ENCODE measurements at regions not wholly inside any gene's neighbourhood (a gene's known extent, or its start where the extent isn't known, plus 50 kb on each side); places are given as distances from the start of the nearest gene placed in this dataset.

GRCh38 chr13:56271686-56272085, 869.0 kb upstream of the PRR20A start:
- H3K27ac ChIP-seq = no peak overlapping the region
- no peak for DNase-seq
- H3K36me3 ChIP-seq (replicated peaks) = no peaks in the 10 kb centered on the region
- no peaks in the 10 kb centered on the region for H3K27me3 ChIP-seq (replicated peaks)
- in situ Hi-C loops (cut with HindIII; ENCODE audit: low pct_ligation_motif_present, low sequenced_read_pairs) = no loop called here
- H3K4me3 ChIP-seq (ENCODE audit: low read depth, low read length) = no peak overlapping the region
- no peak for TF ChIP-seq CTCF (IDR thresholded peaks at IDR 0.05; ENCODE audit: low read depth, low read length, missing control alignments)

DNA sequence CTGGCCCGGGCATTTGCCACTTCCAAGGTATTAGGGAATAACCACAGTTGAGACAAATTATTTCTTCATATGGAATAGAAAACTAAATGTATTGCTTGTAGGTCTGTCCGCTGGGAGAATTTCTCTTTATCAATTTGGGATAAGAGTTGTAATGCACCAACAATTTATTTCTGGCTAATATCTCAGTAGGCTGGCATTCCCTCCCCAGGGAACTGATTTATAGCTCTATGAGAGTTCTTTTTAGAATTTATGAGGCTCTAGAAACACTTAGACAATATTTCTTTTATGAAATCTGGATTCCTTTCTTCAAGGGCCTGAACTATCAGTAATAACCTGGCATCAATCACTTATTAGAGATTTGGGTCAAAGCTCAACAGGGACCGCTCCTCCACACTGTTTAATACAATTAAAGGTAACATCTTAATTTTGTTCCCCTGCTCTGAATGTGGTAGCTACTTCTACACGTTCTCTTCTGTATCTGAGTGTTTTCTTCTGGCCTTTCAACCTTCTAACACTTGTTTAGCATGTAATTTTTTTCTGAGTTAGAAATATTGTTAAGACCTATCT, 857.4 kb upstream of the PRR20A start:
- Histone ChIP-seq H3K36me3 (replicated peaks) (no peaks in the 10 kb centered on the region), H3K27ac (no peak overlapping the region), H3K27me3 (replicated peaks) (no peaks in the 10 kb centered on the region), H3K4me3 (ENCODE audit: low read depth, low read length) (no peak overlapping the region)
- in situ Hi-C loops (cut with HindIII; ENCODE audit: low pct_ligation_motif_present, low sequenced_read_pairs) = no loop called here
- TF ChIP-seq CTCF (IDR thresholded peaks at IDR 0.05; ENCODE audit: low read depth, low read length, missing control alignments) = no peak
- DNase-seq = no peak

GRCh38 chr13:56299650-56300049, 841.1 kb upstream of the PRR20A start:
- Histone ChIP-seq H3K27me3 (replicated peaks) (no peaks in the 10 kb centered on the region), H3K27ac (no peak overlapping the region), H3K36me3 (replicated peaks) (no peaks in the 10 kb centered on the region), H3K4me3 (ENCODE audit: low read depth, low read length) (no peak overlapping the region)
- no peak for TF ChIP-seq CTCF (IDR thresholded peaks at IDR 0.05; ENCODE audit: low read depth, low read length, missing control alignments)
- DNase-seq = no peak
- in situ Hi-C loops (cut with HindIII; ENCODE audit: low pct_ligation_motif_present, low sequenced_read_pairs) = no loop called here

GRCh38 chr13:56314765-56315164, 826.0 kb upstream of the PRR20A start:
- TF ChIP-seq CTCF (IDR thresholded peaks at IDR 0.05; ENCODE audit: low read depth, low read length, missing control alignments) = no peak
- no peaks in the 10 kb centered on the region for H3K36me3 ChIP-seq (replicated peaks)
- H3K4me3 ChIP-seq (ENCODE audit: low read depth, low read length) = no peak overlapping the region
- no peaks in the 10 kb centered on the region for H3K27me3 ChIP-seq (replicated peaks)
- no peak for DNase-seq
- in situ Hi-C loops (cut with HindIII; ENCODE audit: low pct_ligation_motif_present, low sequenced_read_pairs) = no loop called here
- H3K27ac ChIP-seq = no peak overlapping the region

DNA sequence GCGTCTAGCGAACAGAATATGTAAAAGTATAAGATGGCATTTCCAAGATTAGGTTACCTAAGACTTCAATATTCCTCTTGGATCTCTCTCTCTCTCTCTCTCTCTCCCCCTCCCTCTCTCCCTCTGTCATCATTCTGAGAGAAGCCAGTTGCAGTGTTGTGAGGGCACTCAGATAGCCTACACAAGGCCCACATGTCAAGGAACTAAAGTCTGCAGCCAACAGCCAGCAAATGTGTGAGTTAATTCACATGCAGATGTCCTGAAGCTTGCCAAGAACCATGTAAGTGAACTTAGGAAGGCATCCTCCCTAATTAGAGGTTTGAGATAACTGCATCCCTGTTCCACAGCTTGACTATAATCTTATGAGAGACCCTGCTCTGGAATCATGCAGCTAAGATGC, 822.9 kb upstream of the PRR20A start:
- no peak for TF ChIP-seq CTCF (IDR thresholded peaks at IDR 0.05; ENCODE audit: low read depth, low read length, missing control alignments)
- Histone ChIP-seq H3K27ac (no peak overlapping the region), H3K36me3 (replicated peaks) (no peaks in the 10 kb centered on the region), H3K4me3 (ENCODE audit: low read depth, low read length) (no peak overlapping the region), H3K27me3 (replicated peaks) (no peaks in the 10 kb centered on the region)
- no peak for DNase-seq
- in situ Hi-C loops (cut with HindIII; ENCODE audit: low pct_ligation_motif_present, low sequenced_read_pairs) = no loop called here

GRCh38 chr13:56332671-56333070, 808.0 kb upstream of the PRR20A start:
- no peaks in the 10 kb centered on the region for H3K27me3 ChIP-seq (replicated peaks)
- no peak for DNase-seq
- H3K36me3 ChIP-seq (replicated peaks) = no peaks in the 10 kb centered on the region
- TF ChIP-seq CTCF (IDR thresholded peaks at IDR 0.05; ENCODE audit: low read depth, low read length, missing control alignments) = no peak
- no peak overlapping the region for H3K27ac ChIP-seq
- H3K4me3 ChIP-seq (ENCODE audit: low read depth, low read length) = no peak overlapping the region
- in situ Hi-C loops (cut with HindIII; ENCODE audit: low pct_ligation_motif_present, low sequenced_read_pairs) = no loop called here
